IMR-90 (cell line): ENCODE measurements at regions not wholly inside any gene's neighbourhood (a gene's known extent, or its start where the extent isn't known, plus 50 kb on each side); places are given as distances from the start of the nearest gene placed in this dataset.

Experiments used
- FOS ChIP-seq: fragments of 150-350 bp; IDR thresholded peaks from 2 replicates; pipeline ENCODE4 v1.6.1; 2016; ENCODE audit warnings: low read depth, low read length
- TF ChIP-seq, protein P1 (sequence below): conservative IDR thresholded peaks from 2 replicates; pipeline ENCODE4 v1.5.1; 2012; ENCODE audit warnings: mild to moderate bottlenecking, low read depth, low read length, improper control_type of control experiment

DNA sequence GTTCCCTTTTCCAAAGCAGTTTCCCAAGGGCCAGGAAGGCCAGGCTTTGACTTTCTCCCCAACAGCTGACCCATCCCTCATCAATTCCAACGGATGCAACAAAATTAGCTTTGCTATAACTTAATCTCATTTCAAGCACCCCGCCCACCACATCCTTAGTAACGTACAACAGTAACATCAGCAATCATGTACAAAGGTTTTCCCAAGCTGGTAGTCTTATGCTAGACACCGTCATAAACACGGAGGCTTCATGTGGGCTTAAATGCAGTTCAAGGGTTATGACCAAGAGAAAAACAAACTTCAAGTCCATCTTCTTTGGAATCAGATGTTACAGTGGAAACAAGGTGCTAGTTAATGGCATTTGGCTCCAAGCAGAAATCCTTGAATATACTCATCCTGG lies 66.6 kb downstream of the EOMES start:
- TF ChIP-seq, protein P1, sequence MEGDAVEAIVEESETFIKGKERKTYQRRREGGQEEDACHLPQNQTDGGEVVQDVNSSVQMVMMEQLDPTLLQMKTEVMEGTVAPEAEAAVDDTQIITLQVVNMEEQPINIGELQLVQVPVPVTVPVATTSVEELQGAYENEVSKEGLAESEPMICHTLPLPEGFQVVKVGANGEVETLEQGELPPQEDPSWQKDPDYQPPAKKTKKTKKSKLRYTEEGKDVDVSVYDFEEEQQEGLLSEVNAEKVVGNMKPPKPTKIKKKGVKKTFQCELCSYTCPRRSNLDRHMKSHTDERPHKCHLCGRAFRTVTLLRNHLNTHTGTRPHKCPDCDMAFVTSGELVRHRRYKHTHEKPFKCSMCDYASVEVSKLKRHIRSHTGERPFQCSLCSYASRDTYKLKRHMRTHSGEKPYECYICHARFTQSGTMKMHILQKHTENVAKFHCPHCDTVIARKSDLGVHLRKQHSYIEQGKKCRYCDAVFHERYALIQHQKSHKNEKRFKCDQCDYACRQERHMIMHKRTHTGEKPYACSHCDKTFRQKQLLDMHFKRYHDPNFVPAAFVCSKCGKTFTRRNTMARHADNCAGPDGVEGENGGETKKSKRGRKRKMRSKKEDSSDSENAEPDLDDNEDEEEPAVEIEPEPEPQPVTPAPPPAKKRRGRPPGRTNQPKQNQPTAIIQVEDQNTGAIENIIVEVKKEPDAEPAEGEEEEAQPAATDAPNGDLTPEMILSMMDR, result no peak
- no peak for TF ChIP-seq FOS
